HG02970 (cell line): ENCODE measurements at regions not wholly inside any gene's neighbourhood (a gene's known extent, or its start where the extent isn't known, plus 50 kb on each side); places are given as distances from the start of the nearest gene placed in this dataset.
"Not testable (repeated sequence)": the region's sequence is repeated elsewhere in the genome, so short reads cannot be mapped to it uniquely, and the experiment has no call there.

Experiments
- ATAC-seq: cut with Tn5 transposase; IDR thresholded peaks from one replicate; pipeline ENCODE4 v1.9.1; 2021; ENCODE audit warnings: mild to moderate bottlenecking, moderate library complexity, moderate number of reproducible peaks; ENCODE audit not compliant: unreplicated experiment, low FRiP score

GRCh38 chr5:2537378-2538145 lies 213.9 kb downstream of the IRX2 start:
- ATAC-seq: no peak

- ATAC-seq: no peak
Measured at GRCh38 chr5:2536632-2537377, 214.7 kb downstream of the IRX2 start.

- ATAC-seq: no peak
Measured at GRCh38 chr5:2534970-2535369, 216.5 kb downstream of the IRX2 start.

GRCh38 chr5:2534251-2534650 lies 217.2 kb downstream of the IRX2 start:
- no peak for ATAC-seq

- not testable (repeated sequence) for ATAC-seq
Measured at GRCh38 chr5:2533848-2534247, 217.6 kb downstream of the IRX2 start.

GRCh38 chr5:2532809-2533208 lies 218.7 kb downstream of the IRX2 start:
- ATAC-seq: no peak

GRCh38 chr5:2531318-2531717 lies 220.2 kb downstream of the IRX2 start:
- no peak for ATAC-seq

- no peak for ATAC-seq
Measured at GRCh38 chr5:2530609-2531008, 220.9 kb downstream of the IRX2 start.

- no peak for ATAC-seq
Measured at GRCh38 chr5:2529371-2530092, 221.9 kb downstream of the IRX2 start.

GRCh38 chr5:2525351-2525750 lies 226.1 kb downstream of the IRX2 start:
- ATAC-seq: no peak

GRCh38 chr5:2524620-2525019 lies 226.9 kb downstream of the IRX2 start:
- no peak for ATAC-seq

GRCh38 chr5:2523180-2523579 lies 228.3 kb downstream of the IRX2 start:
- no peak for ATAC-seq

GRCh38 chr5:2522372-2522771 lies 229.1 kb downstream of the IRX2 start:
- no peak for ATAC-seq

- no peak for ATAC-seq
Measured at GRCh38 chr5:2519153-2519552, 232.3 kb downstream of the IRX2 start.

GRCh38 chr5:2517451-2517850 lies 234.0 kb downstream of the IRX2 start:
- ATAC-seq: no peak

- ATAC-seq: no peak
Measured at GRCh38 chr5:2515180-2515764, 236.2 kb downstream of the IRX2 start.

GRCh38 chr5:2514484-2514883 lies 237.0 kb downstream of the IRX2 start:
- ATAC-seq: no peak

GRCh38 chr5:2511706-2512105 lies 239.8 kb downstream of the IRX2 start:
- ATAC-seq: no peak

- no peak for ATAC-seq
Measured at GRCh38 chr5:2511126-2511525, 240.4 kb downstream of the IRX2 start.

- ATAC-seq: no peak
Measured at GRCh38 chr5:2509527-2509926, 241.9 kb downstream of the IRX2 start.

GRCh38 chr5:2508514-2508913 lies 243.0 kb downstream of the IRX2 start:
- ATAC-seq: no peak
